Omental fat pad (tissue), 3 donors: ENCODE measurements at regions not wholly inside any gene's neighbourhood (a gene's known extent, or its start where the extent isn't known, plus 50 kb on each side); places are given as distances from the start of the nearest gene placed in this dataset.

ENCODE experiments used
- ATAC-seq: fragments of 150-250 bp; one replicate; pipeline ENCODE4 v1.9.1; 2016; ENCODE audit warnings: mild to moderate bottlenecking, moderate library complexity; ENCODE audit not compliant: low FRiP score
- DNase-seq: peaks from one replicate; pipeline ENCODE4 v3.0.0-alpha.2; 2019; ENCODE audit warnings: low spot score
- CTCF ChIP-seq, 3 donors: fragments of 450-650 bp; IDR thresholded peaks; one replicate each; pipeline ENCODE4 v1.5.1; 2016 to 2017; ENCODE audit warnings: antibody characterized with exemption in 3 of 3, mild to moderate bottlenecking in 3 of 3, moderate library complexity in 2 of 3

- no peak for ATAC-seq
- no peak for TF ChIP-seq CTCF (IDR thresholded peaks at IDR 0.05)
- DNase-seq, result no peak
Measured at GRCh38 chr2:173556816-173557215, 202.1 kb downstream of the CDCA7 start.

GRCh38 chr2:173557497-173557896, 202.8 kb downstream of the CDCA7 start:
- no peak for TF ChIP-seq CTCF (IDR thresholded peaks at IDR 0.05)
- ATAC-seq (no peak), DNase-seq (no peak)

GRCh38 chr2:173567493-173567892, 212.8 kb downstream of the CDCA7 start:
- no peak for DNase-seq
- no peak for TF ChIP-seq CTCF (IDR thresholded peaks at IDR 0.05)
- no peak for ATAC-seq

- DNase-seq, result no peak
- ATAC-seq, result no peak
- no peak for TF ChIP-seq CTCF (IDR thresholded peaks at IDR 0.05)
Measured at GRCh38 chr2:173568054-173568453, 213.4 kb downstream of the CDCA7 start.

- no peak for DNase-seq
- TF ChIP-seq CTCF (IDR thresholded peaks at IDR 0.05), result no peak
- ATAC-seq, result no peak
Measured at GRCh38 chr2:173571021-173571821, 216.5 kb downstream of the CDCA7 start.

- ATAC-seq, result no peak
- no peak for DNase-seq
- no peak for TF ChIP-seq CTCF (IDR thresholded peaks at IDR 0.05)
Measured at GRCh38 chr2:173571887-173572680, 217.4 kb downstream of the CDCA7 start.
